ENCODE measurements at regions not wholly inside any gene's neighbourhood (a gene's known extent, or its start where the extent isn't known, plus 50 kb on each side); places are given as distances from the start of the nearest gene placed in this dataset.
A peak's percentile ranks its signal among the peaks of the same experiment; 100 is the strongest.

DNA sequence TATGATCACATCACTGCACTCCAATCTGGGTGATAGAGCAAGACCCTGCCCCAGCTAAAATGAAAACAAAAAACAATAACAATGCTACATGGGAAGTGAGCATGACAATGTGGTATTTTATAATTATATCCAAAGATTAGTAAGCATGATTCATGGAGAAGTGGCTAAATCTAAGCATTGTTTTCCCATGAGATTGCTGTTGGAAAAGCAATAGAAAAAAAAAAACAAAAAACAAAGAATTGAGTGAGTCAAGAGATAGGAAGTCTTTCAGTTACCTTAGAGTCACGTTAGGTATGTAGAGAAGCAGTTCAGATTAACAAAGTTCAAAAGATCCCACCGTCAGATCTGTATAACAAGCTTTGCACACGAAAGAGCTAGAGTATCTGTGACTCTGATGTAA, 210.3 kb upstream of the CNTN6 start:
- no peak for DNase-seq
- Histone ChIP-seq H3K4me1 (no peaks in the 10 kb centered on the region), H3K27ac (no peak overlapping the region), H3K9me3 (no peaks in the 10 kb centered on the region), H3K36me3 (no peaks in the 10 kb centered on the region), H3K4me3 (no peak overlapping the region), H3K27me3 (no peaks in the 10 kb centered on the region)
- in situ Hi-C loops (cut with MboI; ENCODE audit: low pct_ligation_motif_present in 1 of 4, low pct_unique_long_range_greater_than_20kb in 1 of 4, low sequenced_read_pairs in 3 of 4), result no loop called here
- WGBS, 2 donors (ENCODE audit: low coverage in 1 of 2), result 63 to 72% methylated on average over 3 of the region's 3 CpGs
- intact Hi-C loops (cut with DNase I; ENCODE audit: low total_unique reads), result no loop called here
- no peak for TF ChIP-seq POLR2AphosphoS5 (IDR thresholded peaks at IDR 0.05)
- TF ChIP-seq, protein P1, sequence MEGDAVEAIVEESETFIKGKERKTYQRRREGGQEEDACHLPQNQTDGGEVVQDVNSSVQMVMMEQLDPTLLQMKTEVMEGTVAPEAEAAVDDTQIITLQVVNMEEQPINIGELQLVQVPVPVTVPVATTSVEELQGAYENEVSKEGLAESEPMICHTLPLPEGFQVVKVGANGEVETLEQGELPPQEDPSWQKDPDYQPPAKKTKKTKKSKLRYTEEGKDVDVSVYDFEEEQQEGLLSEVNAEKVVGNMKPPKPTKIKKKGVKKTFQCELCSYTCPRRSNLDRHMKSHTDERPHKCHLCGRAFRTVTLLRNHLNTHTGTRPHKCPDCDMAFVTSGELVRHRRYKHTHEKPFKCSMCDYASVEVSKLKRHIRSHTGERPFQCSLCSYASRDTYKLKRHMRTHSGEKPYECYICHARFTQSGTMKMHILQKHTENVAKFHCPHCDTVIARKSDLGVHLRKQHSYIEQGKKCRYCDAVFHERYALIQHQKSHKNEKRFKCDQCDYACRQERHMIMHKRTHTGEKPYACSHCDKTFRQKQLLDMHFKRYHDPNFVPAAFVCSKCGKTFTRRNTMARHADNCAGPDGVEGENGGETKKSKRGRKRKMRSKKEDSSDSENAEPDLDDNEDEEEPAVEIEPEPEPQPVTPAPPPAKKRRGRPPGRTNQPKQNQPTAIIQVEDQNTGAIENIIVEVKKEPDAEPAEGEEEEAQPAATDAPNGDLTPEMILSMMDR (IDR thresholded peaks at IDR 0.05), result no peak
- TF ChIP-seq EP300 (IDR thresholded peaks at IDR 0.05; ENCODE audit: low read depth), result no peak
- no peak for TF ChIP-seq POLR2A (IDR thresholded peaks at IDR 0.05)

DNA sequence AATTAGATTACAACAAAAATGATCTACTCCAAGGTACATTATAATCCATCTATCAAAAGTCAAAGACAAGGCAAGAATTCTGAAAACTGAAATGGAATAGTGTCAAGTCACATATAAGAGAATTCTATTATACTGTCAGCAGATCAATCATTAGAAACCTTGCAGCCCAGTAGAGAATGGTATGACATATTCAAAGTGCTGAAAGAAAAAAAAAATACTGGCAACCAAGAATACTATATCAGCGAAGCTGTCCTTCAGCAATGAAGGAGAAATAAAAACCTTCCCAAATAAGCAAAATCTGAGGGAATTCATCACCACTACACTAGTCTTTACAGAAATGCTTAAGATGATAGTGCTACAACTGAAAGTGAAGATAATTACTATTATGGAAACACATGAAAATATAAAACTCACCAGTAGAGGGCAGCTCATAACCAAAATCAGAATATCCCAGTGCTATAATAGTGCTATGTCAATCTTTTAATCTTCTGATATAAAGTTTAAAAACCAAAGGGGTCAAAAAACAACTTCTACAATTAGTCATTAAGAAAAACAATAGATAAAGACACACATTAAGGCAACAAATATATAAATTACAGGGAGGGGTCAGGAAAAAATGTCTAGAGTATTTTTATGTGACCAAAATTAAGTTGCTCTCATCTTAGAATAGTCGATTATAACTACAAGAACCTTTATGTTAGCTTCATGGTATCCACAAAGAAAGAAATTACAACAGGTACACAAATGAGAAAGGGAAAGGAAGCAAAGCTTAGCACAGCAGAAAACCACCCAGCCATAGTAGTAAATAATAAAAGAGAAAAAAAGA, 190.7 kb upstream of the CNTN6 start:
- in situ Hi-C loops (cut with MboI; ENCODE audit: low pct_ligation_motif_present in 1 of 4, low pct_unique_long_range_greater_than_20kb in 1 of 4, low sequenced_read_pairs in 3 of 4), result no loop called here
- no peaks in the 10 kb centered on the region for H3K36me3 ChIP-seq
- peaks cover 0 to 4% of the 10 kb centered on the region in 2 donors for H3K9me3 ChIP-seq
- H3K27me3 ChIP-seq, result no peaks in the 10 kb centered on the region
- intact Hi-C loops (cut with DNase I; ENCODE audit: low total_unique reads), result no loop called here
- H3K4me1 ChIP-seq, result no peaks in the 10 kb centered on the region
- DNase-seq, result no peak
- TF ChIP-seq POLR2AphosphoS5 (IDR thresholded peaks at IDR 0.05) (no peak), POLR2A (IDR thresholded peaks at IDR 0.05) (no peak), EP300 (IDR thresholded peaks at IDR 0.05; ENCODE audit: low read depth) (no peak)
- TF ChIP-seq, protein P1 (IDR thresholded peaks at IDR 0.05), result peak; percentile 17 to 42 (median 32)
- no peak overlapping the region for H3K27ac ChIP-seq
- 39 to 50% methylated on average over 2 of the region's 2 CpGs for WGBS, 2 donors (ENCODE audit: low coverage in 1 of 2)
- no peak overlapping the region for H3K4me3 ChIP-seq

DNA sequence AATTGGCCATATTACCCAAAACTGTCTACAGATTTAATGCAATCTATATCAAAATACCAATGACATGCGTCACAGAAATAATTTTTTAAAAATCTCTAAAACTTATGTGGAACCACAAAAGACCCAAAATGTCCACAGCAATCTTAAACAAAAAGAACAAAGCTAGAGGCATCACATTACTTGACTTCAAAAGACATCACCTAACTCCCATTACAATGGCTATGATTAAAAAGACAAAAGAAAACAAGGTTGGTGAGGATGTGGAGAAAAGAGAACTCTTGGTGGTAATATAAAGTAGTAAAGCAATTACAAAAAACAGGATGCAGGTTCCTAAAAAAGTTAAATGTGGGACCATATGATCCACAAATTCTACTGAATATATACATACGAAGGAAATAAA, 187.6 kb upstream of the CNTN6 start:
- Histone ChIP-seq H3K27me3 (no peaks in the 10 kb centered on the region), H3K4me3 (no peak overlapping the region), H3K9me3 (peaks cover 0 to 4% of the 10 kb centered on the region in 2 donors), H3K4me1 (no peaks in the 10 kb centered on the region), H3K27ac (no peak overlapping the region), H3K36me3 (no peaks in the 10 kb centered on the region)
- intact Hi-C loops (cut with DNase I; ENCODE audit: low total_unique reads), result no loop called here
- DNase-seq, result no peak
- no peak for TF ChIP-seq POLR2A (IDR thresholded peaks at IDR 0.05)
- TF ChIP-seq POLR2AphosphoS5 (IDR thresholded peaks at IDR 0.05), result no peak
- TF ChIP-seq EP300 (IDR thresholded peaks at IDR 0.05; ENCODE audit: low read depth), result no peak
- TF ChIP-seq, protein P1 (IDR thresholded peaks at IDR 0.05), result no peak
- in situ Hi-C loops (cut with MboI; ENCODE audit: low pct_ligation_motif_present in 1 of 4, low pct_unique_long_range_greater_than_20kb in 1 of 4, low sequenced_read_pairs in 3 of 4), result no loop called here
- 72 to 88% methylated on average over 2 of the region's 2 CpGs for WGBS, 2 donors (ENCODE audit: low coverage in 1 of 2)

DNA sequence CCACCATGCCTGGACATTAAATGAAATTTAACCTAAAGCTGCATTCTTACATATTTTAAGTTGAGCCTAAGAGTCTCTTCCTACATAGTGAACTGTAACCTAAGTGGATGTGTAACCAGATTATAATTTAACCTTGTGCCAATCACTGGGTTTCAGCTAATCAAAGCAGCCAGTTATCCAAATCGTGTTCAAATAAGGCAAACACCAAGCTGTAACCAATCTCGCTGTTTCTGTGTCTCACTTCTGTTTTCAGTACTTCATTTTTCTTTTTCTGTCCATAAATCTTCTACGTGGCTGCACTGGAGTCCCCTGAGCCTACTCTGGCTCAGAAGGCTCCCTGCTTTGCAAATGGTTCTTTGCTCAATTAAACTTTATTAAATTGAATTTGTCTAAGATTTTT, 186.1 kb upstream of the CNTN6 start:
- Histone ChIP-seq H3K9me3 (peaks cover 0 to 4% of the 10 kb centered on the region in 2 donors), H3K36me3 (no peaks in the 10 kb centered on the region), H3K27me3 (no peaks in the 10 kb centered on the region), H3K4me3 (no peak overlapping the region), H3K4me1 (no peaks in the 10 kb centered on the region), H3K27ac (no peak overlapping the region)
- no peak for TF ChIP-seq POLR2AphosphoS5 (IDR thresholded peaks at IDR 0.05)
- TF ChIP-seq POLR2A (IDR thresholded peaks at IDR 0.05), result no peak
- TF ChIP-seq, protein P1 (IDR thresholded peaks at IDR 0.05), result no peak
- TF ChIP-seq EP300 (IDR thresholded peaks at IDR 0.05; ENCODE audit: low read depth), result no peak
- DNase-seq, result no peak
- WGBS, 2 donors (ENCODE audit: low coverage in 1 of 2), result 42 to 53% methylated on average over 3 of the region's 3 CpGs
- in situ Hi-C loops (cut with MboI; ENCODE audit: low pct_ligation_motif_present in 1 of 4, low pct_unique_long_range_greater_than_20kb in 1 of 4, low sequenced_read_pairs in 3 of 4), result no loop called here
- intact Hi-C loops (cut with DNase I; ENCODE audit: low total_unique reads), result no loop called here
